HAP-1 (cell line): ENCODE measurements at regions not wholly inside any gene's neighbourhood (a gene's known extent, or its start where the extent isn't known, plus 50 kb on each side); places are given as distances from the start of the nearest gene placed in this dataset.
A peak's percentile ranks its signal among the peaks of the same experiment; 100 is the strongest.
"Not testable (repeated sequence)": the region's sequence is repeated elsewhere in the genome, so short reads cannot be mapped to it uniquely, and the experiment has no call there.

Source experiments
- DNase-seq, 2 experiments: peaks; one replicate each; pipeline ENCODE4 v3.0.0-alpha.2; 2016 to 2020; ENCODE audit warnings: low spot score in 2 of 2
- H3K27me3 ChIP-seq: fragments of 250-450 bp; sonication (Bioruptor Pico); 2 replicates; pipeline ENCODE4 v1.5.1; 2020; ENCODE audit warnings: low read depth, mild to moderate bottlenecking, moderate library complexity
- H3K36me3 ChIP-seq: fragments of 250-450 bp; sonication (Bioruptor Pico); replicated peaks from 2 replicates; pipeline ENCODE4 v1.5.1; 2020; ENCODE audit warnings: mild to moderate bottlenecking
- H3K4me1 ChIP-seq: fragments of 250-450 bp; sonication (Bioruptor Pico); 2 replicates; pipeline ENCODE4 v1.5.1; 2020; ENCODE audit warnings: mild to moderate bottlenecking
- H3K4me3 ChIP-seq: fragments of 250-450 bp; sonication (Bioruptor Pico); 2 replicates; pipeline ENCODE4 v1.5.1; 2020; ENCODE audit warnings: mild to moderate bottlenecking, moderate library complexity
- H3K9me3 ChIP-seq: fragments of 250-450 bp; sonication (Bioruptor Pico); 2 replicates; pipeline ENCODE4 v1.5.1; 2020; ENCODE audit warnings: mild to moderate bottlenecking, moderate library complexity
- in situ Hi-C: fragments of 300-500 bp; cut with MboI; formaldehyde crosslinking; loops from 3 replicates; pipeline ENCODE4 v1.14.3; 2020; ENCODE audit warnings: low sequenced_read_pairs, inconsistent platforms, mixed read lengths

DNA sequence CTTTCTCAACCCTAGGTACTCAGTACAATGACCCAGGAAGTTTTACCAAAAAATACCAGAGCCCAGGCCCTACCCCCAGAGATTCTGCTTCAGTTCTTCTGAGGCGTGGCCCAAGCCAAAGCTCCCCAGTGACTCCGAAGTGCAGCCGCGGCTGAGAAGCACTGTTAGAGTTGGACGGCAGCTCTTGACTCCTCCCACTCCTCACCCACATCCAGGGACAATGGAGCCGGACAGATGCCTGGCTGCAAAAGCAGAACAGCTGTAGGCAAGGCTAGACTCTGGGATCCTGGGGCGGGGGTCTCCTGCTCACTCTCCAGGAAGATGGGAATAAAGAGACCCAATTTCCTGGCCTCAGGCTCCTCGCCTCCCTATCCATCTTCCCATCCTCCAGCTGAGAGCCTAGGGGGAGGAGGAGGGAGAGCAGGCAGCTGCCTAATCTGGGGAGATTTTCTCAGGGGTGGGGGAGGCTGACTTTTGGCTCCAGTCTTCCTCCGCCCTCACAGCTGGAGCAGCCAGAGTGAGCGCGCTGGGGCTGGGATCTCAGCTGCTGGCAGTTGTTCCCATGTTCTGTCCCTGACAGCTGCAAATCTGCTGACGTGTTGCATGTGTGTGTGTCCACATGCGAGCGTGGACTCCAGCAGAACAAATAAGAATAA lies 223.8 kb downstream of the OPA1 start:
- in situ Hi-C loops: no loop called here
- Histone ChIP-seq H3K4me3 (no peak overlapping the region), H3K36me3 (no peaks in the 10 kb centered on the region), H3K4me1 (peaks cover 28% of the 10 kb centered on the region), H3K27me3 (no peaks in the 10 kb centered on the region), H3K9me3 (no peaks in the 10 kb centered on the region)
- DNase-seq: peak; percentile 76 to 85

DNA sequence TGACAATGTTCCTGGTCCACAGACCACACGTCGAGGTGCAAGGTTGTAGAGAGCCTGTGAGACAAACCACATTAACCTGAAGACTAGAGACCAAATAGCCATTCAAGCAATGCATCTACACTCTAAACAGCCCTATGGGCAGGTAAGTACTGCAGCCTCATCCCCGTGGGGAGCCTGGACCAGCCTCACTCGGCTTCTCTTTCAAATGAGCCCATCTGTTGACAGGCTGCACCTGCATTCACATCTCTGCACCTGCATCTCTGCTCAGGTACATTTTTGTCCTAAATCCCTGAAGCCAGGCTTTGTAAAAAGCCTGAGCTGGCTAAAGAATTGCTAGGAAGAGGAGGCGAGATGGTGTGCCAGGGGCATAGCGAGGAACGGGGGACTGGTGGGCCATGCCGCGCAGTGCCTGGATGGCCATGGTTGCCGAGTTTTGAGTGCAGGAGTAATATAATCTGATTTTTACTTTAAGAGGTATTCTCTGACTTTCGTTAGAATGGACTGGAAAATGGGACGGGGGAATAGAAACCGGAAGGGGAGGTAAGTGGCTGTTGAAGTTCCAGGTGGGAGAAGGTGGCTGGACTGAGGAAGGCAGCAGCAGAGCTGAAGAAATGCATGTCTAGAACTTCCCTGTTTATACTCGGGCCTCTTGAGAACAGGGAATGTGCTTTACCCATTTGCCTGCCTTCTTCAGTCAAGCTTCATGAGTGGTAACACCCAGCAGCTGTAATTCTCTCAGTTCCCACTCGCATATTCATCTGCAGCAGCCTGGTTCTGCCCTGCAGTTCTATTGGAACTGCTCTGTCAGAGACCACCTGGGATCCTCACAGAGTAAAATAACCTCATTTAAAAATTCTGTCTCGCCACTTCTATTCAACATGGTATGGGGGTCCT lies 226.4 kb downstream of the OPA1 start:
- in situ Hi-C loops: no loop called here
- H3K9me3 ChIP-seq: no peaks in the 10 kb centered on the region
- H3K27me3 ChIP-seq: no peaks in the 10 kb centered on the region
- no peak for DNase-seq
- no peaks in the 10 kb centered on the region for H3K36me3 ChIP-seq
- no peak overlapping the region for H3K4me3 ChIP-seq
- H3K4me1 ChIP-seq: peaks cover 8% of the 10 kb centered on the region

DNA sequence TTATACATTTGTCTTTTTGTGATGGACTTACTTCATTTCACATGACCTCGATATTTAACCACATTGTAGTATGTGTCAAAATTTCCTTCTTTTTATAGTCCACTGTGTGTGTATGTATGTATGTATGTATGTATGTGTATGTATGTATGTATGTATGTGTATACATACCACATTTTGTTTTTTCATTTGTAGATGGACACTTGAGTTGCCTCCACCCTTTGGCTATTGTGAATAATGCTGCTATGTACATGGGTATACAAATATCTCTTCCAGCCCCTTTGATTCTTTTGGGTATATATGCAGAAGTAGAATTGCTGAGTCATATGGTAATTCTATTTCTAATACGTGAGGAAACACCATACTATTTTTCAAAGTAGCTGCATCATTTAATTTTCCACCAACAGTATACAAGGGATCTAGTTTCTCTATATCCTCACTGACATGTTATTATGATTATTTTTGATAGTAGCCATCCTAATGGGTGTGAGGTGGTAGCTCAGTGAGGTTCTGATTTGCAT lies 228.2 kb downstream of the OPA1 start:
- Histone ChIP-seq H3K4me1 (peaks cover 8% of the 10 kb centered on the region), H3K36me3 (no peaks in the 10 kb centered on the region), H3K27me3 (no peaks in the 10 kb centered on the region), H3K4me3 (no peak overlapping the region), H3K9me3 (no peaks in the 10 kb centered on the region)
- DNase-seq: no peak
- in situ Hi-C loops: no loop called here

DNA sequence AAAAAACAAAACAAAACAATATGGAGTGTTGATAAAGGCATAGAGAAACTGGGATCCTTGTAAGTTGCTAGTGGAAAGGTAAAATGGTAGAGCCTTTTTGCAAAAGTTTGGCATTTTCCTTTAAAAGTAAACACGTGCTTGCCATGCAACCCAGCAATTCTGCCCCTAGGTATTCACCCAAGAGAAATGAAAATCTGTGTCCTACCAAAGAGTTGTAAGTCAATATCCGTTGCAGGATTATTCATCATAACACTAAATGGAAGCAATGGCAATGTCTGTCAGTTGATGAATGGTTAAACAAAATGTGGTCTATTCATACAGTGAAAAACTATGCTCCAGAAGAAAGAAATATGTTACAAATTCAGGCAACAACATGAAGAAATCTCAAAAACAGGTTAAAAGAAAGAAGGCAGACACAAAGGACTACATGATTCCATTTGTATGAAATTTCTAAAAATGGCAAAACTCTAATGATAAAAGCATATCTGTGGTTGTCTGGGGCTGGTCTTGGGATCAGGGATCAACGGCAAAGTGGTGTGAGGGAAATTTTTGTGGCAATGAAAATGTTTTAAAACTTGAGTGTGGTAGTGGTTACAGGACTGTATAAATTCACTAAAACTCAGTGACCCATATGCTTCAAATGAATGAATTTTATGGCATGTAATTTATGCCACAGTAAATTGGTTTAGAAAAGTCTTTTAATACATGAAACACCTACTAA lies 229.6 kb downstream of the OPA1 start:
- no peak for DNase-seq
- Histone ChIP-seq H3K4me3 (no peak overlapping the region), H3K36me3 (no peaks in the 10 kb centered on the region), H3K4me1 (peaks cover 13% of the 10 kb centered on the region), H3K9me3 (no peaks in the 10 kb centered on the region), H3K27me3 (no peaks in the 10 kb centered on the region)
- in situ Hi-C loops: no loop called here

DNA sequence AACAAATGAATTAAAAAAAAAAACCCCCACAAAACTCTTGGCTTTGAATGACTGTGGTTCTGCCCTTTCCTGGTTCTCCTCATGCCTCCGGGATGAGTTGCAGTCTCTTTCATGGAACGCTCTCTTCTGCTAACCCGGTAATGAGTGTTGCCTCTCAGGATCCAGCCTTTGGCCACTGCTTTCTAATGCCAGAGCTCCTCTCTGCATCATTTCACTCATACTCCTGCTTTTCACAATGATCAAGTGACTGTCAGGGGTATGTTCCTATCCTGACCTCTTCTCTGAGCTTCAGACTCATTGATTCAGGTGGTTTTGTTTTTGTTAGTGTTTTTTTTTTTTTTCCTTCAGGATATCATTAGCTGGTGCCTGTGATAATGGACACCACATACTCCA lies 230.2 kb downstream of the OPA1 start:
- H3K4me1 ChIP-seq: peaks cover 13% of the 10 kb centered on the region
- H3K9me3 ChIP-seq, DNase-seq, H3K4me3 ChIP-seq, H3K36me3 ChIP-seq, in situ Hi-C loops, H3K27me3 ChIP-seq: not testable (repeated sequence)

DNA sequence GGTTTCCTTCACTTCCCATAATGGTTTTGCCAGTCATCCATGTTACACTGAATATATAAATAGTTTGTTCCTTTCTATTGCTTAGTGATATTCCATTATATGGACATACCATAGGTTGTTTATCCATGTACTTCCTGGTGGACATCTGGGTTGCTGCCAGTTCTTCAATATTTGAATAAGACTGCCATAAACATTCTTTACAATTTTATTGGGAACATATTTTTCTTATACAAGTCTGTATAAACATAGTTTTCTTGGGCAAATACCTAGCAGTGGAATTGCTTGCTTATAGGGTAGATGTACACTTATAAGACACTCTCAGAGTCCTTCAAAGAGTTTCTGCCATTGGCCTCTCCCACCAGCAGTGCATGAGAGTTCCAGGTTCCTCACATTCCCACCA lies 231.4 kb downstream of the OPA1 start:
- no peaks in the 10 kb centered on the region for H3K27me3 ChIP-seq
- no peaks in the 10 kb centered on the region for H3K36me3 ChIP-seq
- no peak for DNase-seq
- in situ Hi-C loops: no loop called here
- no peaks in the 10 kb centered on the region for H3K9me3 ChIP-seq
- H3K4me1 ChIP-seq: peaks cover 13% of the 10 kb centered on the region
- H3K4me3 ChIP-seq: no peak overlapping the region

DNA sequence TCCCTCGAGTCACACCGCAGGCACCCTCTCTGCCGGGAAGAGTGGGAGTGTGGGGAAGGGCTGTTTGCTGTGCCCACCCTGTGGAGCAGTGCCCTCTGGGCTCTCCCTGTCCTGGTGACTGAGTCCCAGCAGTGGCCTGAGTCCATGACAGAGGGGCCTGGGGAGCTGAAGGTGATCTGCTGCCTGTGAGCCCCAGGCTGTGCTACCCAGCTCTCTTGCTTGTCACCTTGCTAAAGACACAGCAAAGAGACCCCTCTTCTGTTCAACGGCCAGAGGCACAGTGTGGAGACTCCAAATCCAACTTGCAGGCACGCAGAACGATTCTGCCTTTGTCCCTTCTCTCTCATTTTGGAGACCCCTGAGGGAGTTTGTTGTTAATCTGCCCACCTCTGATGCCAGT lies 232.6 kb downstream of the OPA1 start:
- Histone ChIP-seq H3K4me1 (peaks cover 13% of the 10 kb centered on the region), H3K27me3 (no peaks in the 10 kb centered on the region), H3K9me3 (no peaks in the 10 kb centered on the region), H3K4me3 (no peak overlapping the region), H3K36me3 (no peaks in the 10 kb centered on the region)
- in situ Hi-C loops: no loop called here
- DNase-seq: no peak

DNA sequence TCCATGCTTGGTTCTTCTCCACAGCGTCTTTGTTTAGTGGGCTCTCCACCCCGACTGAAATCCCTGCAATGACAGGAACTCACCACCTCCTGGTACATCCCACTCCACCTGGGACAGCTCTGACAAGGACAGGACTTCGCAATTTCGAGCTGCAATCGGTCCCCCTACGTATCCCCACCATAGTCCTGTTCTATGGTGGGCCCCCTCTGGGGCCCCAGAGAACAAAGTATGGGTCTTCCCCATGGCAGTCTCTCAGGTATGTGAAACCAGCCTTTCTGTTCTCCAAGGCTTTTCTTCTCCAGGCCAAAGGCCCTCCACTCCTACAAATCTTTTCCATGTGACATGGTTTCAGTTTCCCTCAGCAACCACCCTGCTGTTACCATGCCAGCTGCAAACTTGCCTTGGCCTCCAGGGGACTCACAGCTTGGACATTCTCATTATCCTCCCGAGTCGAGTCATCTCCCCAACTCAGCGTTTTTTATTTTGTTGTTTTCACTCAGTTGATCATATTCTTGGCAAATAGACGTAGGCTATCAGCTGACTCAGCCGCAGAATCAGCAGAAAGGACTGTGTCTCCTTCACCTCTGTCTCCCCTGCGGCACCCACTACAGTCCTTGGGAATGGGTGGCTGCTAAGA lies 233.3 kb downstream of the OPA1 start:
- Histone ChIP-seq H3K36me3 (no peaks in the 10 kb centered on the region), H3K9me3 (no peaks in the 10 kb centered on the region), H3K27me3 (no peaks in the 10 kb centered on the region), H3K4me3 (no peak overlapping the region), H3K4me1 (peaks cover 13% of the 10 kb centered on the region)
- in situ Hi-C loops: no loop called here
- DNase-seq: peak in 1 of 2 experiments; percentile 26

DNA sequence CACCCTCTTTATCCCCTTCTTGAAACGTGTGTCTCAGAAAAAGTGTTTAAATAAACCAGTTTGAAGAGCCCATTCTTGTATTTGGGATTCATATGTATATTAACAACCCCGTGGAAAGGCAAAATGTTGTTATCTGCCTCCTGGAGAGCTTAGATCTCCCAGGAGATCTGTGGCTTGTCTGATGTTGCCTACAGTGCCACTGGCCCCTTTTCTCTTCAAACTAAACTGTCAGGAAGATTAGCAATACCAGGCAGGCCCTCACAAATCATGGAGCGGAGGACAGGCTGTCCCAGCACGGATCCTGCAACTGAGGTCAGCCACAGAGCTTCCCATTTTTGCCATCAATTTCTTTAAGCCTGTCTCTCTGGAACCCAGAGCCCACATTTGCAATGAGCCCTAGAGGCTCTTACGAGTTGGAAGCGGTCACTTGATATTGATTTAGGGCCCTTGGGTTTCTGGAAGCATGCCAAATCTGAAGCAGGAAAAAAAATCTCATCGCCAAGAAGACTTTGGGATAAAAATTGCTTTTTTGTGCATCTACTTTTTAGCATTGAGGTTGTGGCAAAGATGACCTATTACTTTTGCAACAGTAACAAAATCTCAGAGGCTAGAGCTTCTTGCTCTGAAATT lies 234.1 kb downstream of the OPA1 start:
- in situ Hi-C loops: no loop called here

DNA sequence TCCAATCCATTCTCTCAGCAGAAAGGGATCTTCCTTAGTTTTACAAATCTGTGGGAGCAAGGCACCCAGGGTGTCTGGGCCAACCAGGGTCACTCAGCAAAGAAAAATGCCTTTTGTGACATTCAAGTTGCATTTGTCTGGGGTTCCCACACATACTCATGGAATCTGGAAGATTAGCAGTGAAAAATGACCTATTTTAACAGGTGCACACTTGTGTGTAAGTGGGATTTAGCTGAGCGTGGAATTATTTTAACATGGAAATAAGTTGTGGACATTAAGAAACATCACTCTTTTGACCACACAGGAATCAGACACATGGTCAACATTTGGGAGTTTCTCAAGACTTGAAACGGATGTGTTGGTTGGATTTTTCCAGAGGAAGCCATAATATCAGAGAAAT lies 234.9 kb downstream of the OPA1 start:
- H3K27me3 ChIP-seq: no peaks in the 10 kb centered on the region
- no peak for DNase-seq

More for the DNA sequence above, 234.1 kb downstream of the OPA1 start:
- no peaks in the 10 kb centered on the region for H3K36me3 ChIP-seq
- H3K27me3 ChIP-seq: no peaks in the 10 kb centered on the region
- H3K9me3 ChIP-seq: no peaks in the 10 kb centered on the region
- peak; percentile 62 to 68 for DNase-seq
- no peak overlapping the region for H3K4me3 ChIP-seq
- H3K4me1 ChIP-seq: peaks cover 13% of the 10 kb centered on the region

DNA sequence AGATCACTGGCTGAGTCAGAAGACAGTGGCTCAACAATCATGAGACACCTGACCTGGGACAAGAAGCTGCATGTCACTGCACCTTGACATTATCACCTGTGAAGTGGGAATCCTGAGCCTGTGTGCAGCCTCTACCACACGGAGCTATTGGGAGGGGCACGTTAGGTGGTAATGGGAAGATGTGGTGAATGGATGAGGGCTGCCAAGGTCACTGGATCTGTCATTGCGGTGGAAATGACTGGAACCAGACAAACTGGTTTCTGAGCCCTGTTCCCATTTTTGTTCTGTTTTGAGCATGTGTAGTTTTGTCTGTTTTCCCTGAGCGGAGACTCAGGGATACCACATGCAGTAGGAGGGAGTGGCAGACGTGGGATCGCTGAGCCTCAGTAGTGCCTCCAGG lies 235.5 kb downstream of the OPA1 start:
- Histone ChIP-seq H3K36me3 (no peaks in the 10 kb centered on the region), H3K9me3 (no peaks in the 10 kb centered on the region), H3K27me3 (no peaks in the 10 kb centered on the region), H3K4me1 (peaks cover 13% of the 10 kb centered on the region), H3K4me3 (no peak overlapping the region)
- in situ Hi-C loops: no loop called here
- DNase-seq: no peak

More for the DNA sequence above, 234.9 kb downstream of the OPA1 start:
- in situ Hi-C loops: no loop called here
- H3K4me3 ChIP-seq: no peak overlapping the region
- H3K4me1 ChIP-seq: peaks cover 13% of the 10 kb centered on the region
- no peaks in the 10 kb centered on the region for H3K9me3 ChIP-seq
- no peaks in the 10 kb centered on the region for H3K36me3 ChIP-seq

DNA sequence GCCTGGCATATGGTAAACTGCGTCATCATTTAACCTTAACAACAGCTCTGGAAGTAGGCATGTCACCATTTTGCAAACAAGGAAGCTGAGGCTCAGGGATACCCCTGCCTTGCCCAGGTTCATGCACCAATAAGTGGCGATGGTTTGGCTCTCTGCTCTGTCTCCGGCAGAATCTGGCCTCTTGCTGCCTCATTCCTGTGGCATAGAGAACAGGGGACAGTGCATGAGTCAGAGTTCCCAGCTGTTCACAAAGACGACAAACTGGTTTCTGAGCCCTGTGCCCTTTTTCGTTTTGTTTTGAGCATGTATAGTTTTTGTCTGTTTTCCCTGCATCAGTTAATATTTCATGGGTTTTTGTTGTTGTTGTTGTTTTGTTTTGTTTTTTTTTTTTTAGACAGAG lies 236.8 kb downstream of the OPA1 start:
- no peak for DNase-seq
- in situ Hi-C loops: no loop called here
- no peak overlapping the region for H3K4me3 ChIP-seq
- H3K36me3 ChIP-seq: no peaks in the 10 kb centered on the region
- H3K27me3 ChIP-seq: no peaks in the 10 kb centered on the region
- H3K9me3 ChIP-seq: no peaks in the 10 kb centered on the region
- peaks cover 13% of the 10 kb centered on the region for H3K4me1 ChIP-seq

DNA sequence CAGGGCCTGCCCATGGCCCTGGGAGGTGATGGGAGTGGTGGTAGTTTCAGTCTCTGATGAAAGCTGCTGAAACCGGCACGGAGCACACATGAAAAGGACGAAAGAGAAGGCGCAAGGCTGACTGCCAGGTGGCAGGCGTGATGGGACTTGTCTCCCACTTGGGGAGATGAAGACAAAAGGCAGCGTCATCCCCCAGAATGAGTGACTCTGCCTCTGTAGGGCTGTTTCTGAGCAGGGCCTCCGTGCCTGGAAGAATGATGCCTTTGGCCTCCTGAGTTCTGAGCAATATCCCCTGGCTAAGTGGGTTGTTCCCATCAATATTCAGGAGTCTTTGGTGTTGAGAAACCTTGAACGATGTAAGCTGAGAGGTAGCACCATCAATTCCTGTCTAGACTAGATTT lies 237.8 kb downstream of the OPA1 start:
- no peak for DNase-seq
- Histone ChIP-seq H3K36me3 (no peaks in the 10 kb centered on the region), H3K4me3 (no peak overlapping the region), H3K4me1 (peaks cover 13% of the 10 kb centered on the region), H3K27me3 (no peaks in the 10 kb centered on the region), H3K9me3 (no peaks in the 10 kb centered on the region)
- in situ Hi-C loops: no loop called here
